Cardiac muscle cell (in vitro differentiated cells and primary cell): ENCODE measurements at regions not wholly inside any gene's neighbourhood (a gene's known extent, or its start where the extent isn't known, plus 50 kb on each side); places are given as distances from the start of the nearest gene placed in this dataset.
"Not testable (repeated sequence)": the region's sequence is repeated elsewhere in the genome, so short reads cannot be mapped to it uniquely, and the experiment has no call there.

ENCODE experiments used
- DNase-seq, 2 donors: peaks; one replicate each; pipeline versions ENCODE4 v3.0.0 to v3.0.0-alpha.2; 2010 to 2017; ENCODE audit warnings: low read depth in 1 of 2, low spot score in 1 of 2
- H3K27ac ChIP-seq: fragments of 200-600 bp; sonication (generic); 2 replicates; pipeline ENCODE4 v1.5.1; 2016
- H3K27me3 ChIP-seq: fragments of 200-600 bp; sonication (generic); 2 replicates; pipeline ENCODE4 v1.6.0; 2016; ENCODE audit warnings: control low read depth
- H3K36me3 ChIP-seq: fragments of 200-600 bp; sonication (generic); 2 replicates; pipeline ENCODE4 v1.5.1; 2016; ENCODE audit warnings: control low read depth
- H3K4me1 ChIP-seq: fragments of 200-600 bp; sonication (generic); 2 replicates; pipeline ENCODE4 v1.8.1; 2017; ENCODE audit warnings: low read depth, mild to moderate bottlenecking, mixed run types
- H3K4me3 ChIP-seq: fragments of 200-600 bp; sonication (generic); 2 replicates; pipeline ENCODE4 v1.5.1; 2016; ENCODE audit warnings: mild to moderate bottlenecking
- H3K9me3 ChIP-seq: fragments of 200-600 bp; sonication (generic); 2 replicates; pipeline ENCODE4 v1.5.1; 2017; ENCODE audit warnings: low read depth, mild to moderate bottlenecking, control low read depth
- CTCF ChIP-seq: IDR thresholded peaks from 2 replicates; pipeline ENCODE4 v1.5.1; 2012; ENCODE audit warnings: low read depth, mild to moderate bottlenecking, low read length

GRCh38 chr5:40134883-40135520, 544.7 kb upstream of the PTGER4 start:
- no peak for DNase-seq
- no peak overlapping the region for H3K4me3 ChIP-seq
- H3K4me1 ChIP-seq, result no peaks in the 10 kb centered on the region
- no peak for TF ChIP-seq CTCF
- H3K27ac ChIP-seq, result no peak overlapping the region
- H3K27me3 ChIP-seq, result no peaks in the 10 kb centered on the region
- H3K9me3 ChIP-seq, result no peaks in the 10 kb centered on the region
- H3K36me3 ChIP-seq, result no peaks in the 10 kb centered on the region

DNA sequence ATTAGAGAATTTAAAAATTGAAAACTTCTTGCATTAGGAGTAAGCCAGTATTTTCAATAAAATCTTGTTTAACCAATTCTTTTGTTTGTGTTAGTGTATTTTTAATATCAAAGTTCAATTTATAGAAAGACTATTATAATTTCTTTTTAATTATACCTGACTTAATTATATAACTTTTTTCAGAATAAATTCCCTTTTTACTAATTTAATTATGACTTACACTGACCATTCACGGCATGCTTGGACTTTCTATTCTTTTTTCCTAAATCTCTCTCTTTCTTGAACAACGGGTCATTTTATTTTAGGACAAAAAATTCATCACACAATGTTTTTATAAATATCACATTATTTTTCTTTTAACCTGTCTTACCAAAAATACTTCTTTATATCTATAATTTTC, 555.3 kb upstream of the PTGER4 start:
- no peak overlapping the region for H3K27ac ChIP-seq
- peaks cover 3% of the 10 kb centered on the region for H3K9me3 ChIP-seq
- no peak for DNase-seq
- no peak for TF ChIP-seq CTCF
- H3K4me1 ChIP-seq, result no peaks in the 10 kb centered on the region
- no peaks in the 10 kb centered on the region for H3K36me3 ChIP-seq
- H3K27me3 ChIP-seq, result no peaks in the 10 kb centered on the region
- no peak overlapping the region for H3K4me3 ChIP-seq

DNA sequence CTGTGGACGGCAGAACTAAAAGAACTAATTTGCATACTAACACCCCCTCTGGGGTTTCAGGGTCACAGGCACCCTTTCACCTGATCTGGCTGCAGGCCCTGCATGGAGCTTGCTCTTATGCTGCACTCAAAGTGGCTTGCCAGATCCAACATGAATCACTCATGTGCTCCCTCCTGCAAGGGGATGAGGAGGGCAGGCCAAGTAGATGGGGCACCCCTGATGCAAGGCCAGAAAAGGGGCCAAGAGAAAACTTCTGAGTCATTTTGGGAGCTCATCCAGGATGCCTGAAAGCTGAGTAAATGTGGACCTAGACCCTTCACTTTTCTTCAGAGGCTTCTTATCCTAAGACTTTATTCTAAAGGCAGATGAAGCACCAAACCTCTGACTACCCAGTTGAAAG, 558.5 kb upstream of the PTGER4 start:
- TF ChIP-seq CTCF, result no peak
- H3K36me3 ChIP-seq, result no peaks in the 10 kb centered on the region
- no peaks in the 10 kb centered on the region for H3K4me1 ChIP-seq
- H3K9me3 ChIP-seq, result peaks cover 3% of the 10 kb centered on the region
- H3K27me3 ChIP-seq, result no peaks in the 10 kb centered on the region
- no peak overlapping the region for H3K4me3 ChIP-seq
- no peak for DNase-seq
- no peak overlapping the region for H3K27ac ChIP-seq

GRCh38 chr5:40112875-40113274, 566.8 kb upstream of the PTGER4 start:
- Histone ChIP-seq H3K27ac (no peak overlapping the region), H3K36me3 (no peaks in the 10 kb centered on the region), H3K9me3 (no peaks in the 10 kb centered on the region), H3K4me3 (no peak overlapping the region), H3K4me1 (no peaks in the 10 kb centered on the region), H3K27me3 (no peaks in the 10 kb centered on the region)
- no peak for TF ChIP-seq CTCF
- DNase-seq, result no peak

DNA sequence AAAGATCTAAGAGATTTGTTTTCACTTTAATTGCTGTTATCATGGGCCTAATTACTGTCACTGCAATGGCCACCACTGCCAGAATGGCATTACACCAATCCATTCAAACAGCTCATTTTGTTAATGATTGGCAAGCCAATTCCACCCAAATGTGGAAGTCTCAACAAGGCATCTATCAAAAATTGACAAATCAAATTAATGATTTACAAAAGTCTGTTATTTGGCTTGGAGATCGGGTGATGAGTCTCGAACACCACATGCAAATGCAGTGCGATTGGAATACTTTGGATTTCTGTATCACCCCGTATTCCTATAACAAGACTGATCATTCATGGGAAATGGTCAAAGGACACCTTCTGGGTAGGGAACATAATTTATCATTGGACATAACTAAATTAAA, 568.7 kb upstream of the PTGER4 start:
- not testable (repeated sequence) for H3K27me3 ChIP-seq, H3K27ac ChIP-seq, H3K36me3 ChIP-seq, H3K4me3 ChIP-seq, DNase-seq, H3K9me3 ChIP-seq, H3K4me1 ChIP-seq

DNA sequence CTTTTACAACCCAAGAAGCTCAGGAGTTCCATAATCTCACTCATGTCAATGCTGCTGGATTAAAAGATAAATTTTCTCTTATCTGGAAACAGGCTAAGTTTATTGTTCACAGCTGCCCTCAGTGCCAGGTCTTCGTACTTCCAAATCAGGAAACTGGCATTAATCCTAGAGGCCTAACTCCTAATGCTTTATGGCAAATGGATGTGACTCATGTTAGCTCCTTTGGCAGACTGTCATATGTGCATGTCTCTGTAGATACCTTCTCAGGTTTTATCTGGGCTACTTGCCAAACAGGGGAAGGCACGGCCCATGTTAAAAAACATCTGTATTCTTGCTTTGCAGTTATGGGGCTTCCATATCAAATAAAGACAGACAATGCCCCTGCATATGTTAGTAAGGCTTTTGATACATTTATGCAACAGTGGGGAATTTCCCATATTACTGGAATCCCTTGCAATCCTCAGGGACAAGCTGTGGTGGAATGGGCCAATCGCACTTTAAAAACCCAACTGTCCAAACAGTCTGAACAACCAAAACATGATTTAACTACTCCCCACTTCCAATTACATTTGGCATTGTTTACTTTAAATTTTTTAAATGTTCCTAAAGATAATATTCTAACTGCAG, 570.8 kb upstream of the PTGER4 start:
- H3K4me1 ChIP-seq, H3K27ac ChIP-seq, H3K9me3 ChIP-seq, H3K36me3 ChIP-seq, H3K4me3 ChIP-seq, H3K27me3 ChIP-seq: not testable (repeated sequence)
- peak in 1 of 2 donors; percentile 37 for DNase-seq

DNA sequence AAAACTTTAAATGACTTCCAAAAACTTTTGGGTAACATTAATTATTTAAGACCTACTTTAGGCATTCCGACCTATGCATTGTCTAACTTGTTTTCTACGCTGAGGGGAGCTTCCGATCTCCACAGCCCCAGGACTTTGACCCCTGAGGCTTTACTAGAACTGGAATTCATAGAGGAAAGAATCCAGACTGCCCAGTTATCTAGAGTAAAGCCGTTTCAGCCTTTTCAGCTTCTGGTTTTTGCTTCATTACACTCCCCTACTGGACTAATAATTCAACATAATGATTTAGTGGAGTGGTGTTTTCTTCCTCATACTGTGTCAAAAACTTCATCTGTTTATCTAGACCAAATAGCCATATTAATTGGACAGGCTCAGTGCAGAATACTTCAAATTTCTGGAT, 571.9 kb upstream of the PTGER4 start:
- H3K4me1 ChIP-seq, H3K27me3 ChIP-seq, DNase-seq, H3K4me3 ChIP-seq, H3K36me3 ChIP-seq, H3K27ac ChIP-seq, H3K9me3 ChIP-seq: not testable (repeated sequence)
